GDM1 (cell line): ENCODE measurements at regions not wholly inside any gene's neighbourhood (a gene's known extent, or its start where the extent isn't known, plus 50 kb on each side); places are given as distances from the start of the nearest gene placed in this dataset.
"Not testable (repeated sequence)": the region's sequence is repeated elsewhere in the genome, so short reads cannot be mapped to it uniquely, and the experiment has no call there.

ENCODE experiments used
- DNase-seq: peaks from one replicate; lab custom pipeline; 2025; lab: John Stamatoyannopoulos, UW

DNA sequence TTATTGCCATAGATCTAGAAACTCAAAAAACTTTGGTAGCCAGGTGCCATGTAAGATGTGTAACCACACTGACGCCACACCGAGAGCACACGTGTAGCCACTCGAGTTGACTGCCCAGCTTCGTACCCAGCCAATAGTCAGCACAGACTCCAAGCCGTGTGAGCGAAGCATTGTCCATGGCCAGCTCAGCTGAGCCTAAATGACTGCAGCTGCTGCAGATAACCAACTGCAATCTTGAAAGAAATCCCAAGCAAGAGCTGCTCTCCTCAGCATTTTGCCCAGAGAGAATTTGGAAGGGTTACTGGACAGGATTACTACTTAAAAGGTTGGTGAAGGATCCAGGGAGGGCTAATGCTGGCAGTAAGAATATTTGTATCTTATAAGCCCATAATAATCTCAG lies 193.0 kb upstream of the THRB start:
- no peak for DNase-seq

GRCh38 chr3:24688446-24689148 lies 193.9 kb upstream of the THRB start:
- DNase-seq = no peak

DNA sequence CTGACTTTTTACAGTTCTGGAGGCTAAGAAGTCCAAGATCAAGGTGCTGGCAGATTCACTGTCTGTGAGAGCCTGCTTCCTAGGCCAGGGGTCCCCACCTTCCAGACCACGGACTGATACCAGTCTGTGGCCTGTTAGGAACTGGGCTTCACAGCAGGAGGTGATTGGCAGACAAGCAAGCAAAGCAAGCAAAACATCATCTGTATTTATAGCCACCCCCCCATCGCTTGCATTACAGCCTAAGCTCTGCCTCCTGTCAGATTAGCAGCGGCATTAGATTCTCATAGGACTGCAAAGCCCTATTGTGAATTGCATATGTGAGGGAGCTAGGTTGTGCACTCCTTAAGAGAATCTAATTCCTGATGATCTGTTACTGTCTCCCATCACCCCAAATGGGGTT lies 194.7 kb upstream of the THRB start:
- DNase-seq = no peak

GRCh38 chr3:24690777-24691176 lies 196.1 kb upstream of the THRB start:
- no peak for DNase-seq

DNA sequence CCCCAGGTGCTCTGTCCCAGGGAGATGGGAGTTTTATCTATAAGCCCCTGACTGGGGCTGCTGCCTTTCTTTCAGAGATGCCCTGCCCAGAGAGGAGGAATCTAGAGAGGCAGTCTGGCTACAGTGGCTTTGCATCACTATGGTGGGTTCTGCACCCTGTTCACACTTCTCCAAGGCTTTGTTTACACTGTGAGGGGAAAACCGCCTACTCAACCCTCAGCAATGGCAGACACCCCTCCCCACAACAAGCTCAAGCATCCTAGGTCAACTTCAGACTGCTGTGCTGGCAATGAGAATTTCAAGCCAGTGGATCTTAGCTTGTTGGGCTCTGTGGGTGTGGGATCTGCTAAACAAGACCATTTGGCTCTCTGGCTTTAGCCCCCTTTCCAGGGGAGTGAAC lies 204.4 kb upstream of the THRB start:
- DNase-seq = not testable (repeated sequence)

- no peak for DNase-seq
Measured at GRCh38 chr3:24704496-24704895, 209.8 kb upstream of the THRB start.

DNA sequence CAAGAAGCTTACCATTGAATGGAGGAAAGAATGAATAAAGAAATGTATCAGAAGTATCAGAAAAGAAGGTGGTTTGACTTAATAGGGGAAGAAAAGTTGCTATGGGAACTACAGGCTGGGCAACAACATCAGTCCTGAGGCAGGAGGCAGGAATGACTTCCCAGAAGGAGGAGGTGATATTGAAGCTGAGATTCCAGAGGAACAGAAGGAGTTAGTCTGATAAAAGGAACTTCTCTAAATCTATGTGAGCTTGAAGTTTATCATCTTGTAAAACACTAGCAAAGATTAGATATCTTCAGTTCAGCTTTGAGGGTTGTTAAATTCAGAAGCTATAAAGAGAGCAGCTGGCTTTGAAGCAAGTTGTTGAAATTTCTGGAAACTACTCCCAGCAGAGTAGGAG lies 213.3 kb upstream of the THRB start:
- no peak for DNase-seq

GRCh38 chr3:24709956-24710355 lies 215.3 kb upstream of the THRB start:
- DNase-seq = no peak

DNA sequence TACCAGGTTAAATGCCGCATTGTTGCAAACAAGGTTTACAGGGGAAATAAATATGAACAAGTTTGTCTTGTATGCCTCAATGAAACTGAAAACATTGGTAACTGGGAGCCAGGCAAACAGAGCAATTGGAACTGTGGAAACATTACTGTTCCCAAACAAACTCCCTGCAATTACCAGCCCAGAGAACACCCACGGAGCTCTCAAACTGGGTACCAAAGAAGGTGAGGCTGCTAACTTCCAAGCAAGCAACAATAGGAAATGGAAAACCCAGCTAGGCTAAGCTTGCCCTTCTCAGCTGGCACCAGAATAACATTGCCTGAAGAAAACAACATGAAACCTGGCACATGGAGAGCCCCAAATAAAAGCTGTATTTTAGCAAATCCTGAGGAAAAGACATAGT lies 218.9 kb upstream of the THRB start:
- no peak for DNase-seq

DNA sequence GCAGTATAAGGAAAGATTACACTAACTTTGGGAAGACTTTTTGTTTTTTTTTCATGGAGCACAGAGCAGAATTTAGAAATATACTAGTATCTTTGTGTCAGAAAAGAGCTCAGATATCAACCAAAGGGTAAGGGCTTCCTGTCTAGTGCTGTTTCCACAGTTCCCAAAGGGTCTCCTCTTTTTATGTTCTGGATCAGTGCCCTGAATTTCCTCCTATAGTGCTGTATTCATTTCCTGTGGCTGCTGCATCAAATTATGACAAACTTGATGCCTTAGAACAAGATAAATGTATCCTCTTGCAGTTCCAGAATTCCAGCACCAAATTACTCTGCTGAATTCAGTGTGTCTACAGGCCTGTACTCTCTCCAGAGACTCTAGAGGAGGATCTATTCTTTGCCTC lies 219.8 kb upstream of the THRB start:
- no peak for DNase-seq

DNA sequence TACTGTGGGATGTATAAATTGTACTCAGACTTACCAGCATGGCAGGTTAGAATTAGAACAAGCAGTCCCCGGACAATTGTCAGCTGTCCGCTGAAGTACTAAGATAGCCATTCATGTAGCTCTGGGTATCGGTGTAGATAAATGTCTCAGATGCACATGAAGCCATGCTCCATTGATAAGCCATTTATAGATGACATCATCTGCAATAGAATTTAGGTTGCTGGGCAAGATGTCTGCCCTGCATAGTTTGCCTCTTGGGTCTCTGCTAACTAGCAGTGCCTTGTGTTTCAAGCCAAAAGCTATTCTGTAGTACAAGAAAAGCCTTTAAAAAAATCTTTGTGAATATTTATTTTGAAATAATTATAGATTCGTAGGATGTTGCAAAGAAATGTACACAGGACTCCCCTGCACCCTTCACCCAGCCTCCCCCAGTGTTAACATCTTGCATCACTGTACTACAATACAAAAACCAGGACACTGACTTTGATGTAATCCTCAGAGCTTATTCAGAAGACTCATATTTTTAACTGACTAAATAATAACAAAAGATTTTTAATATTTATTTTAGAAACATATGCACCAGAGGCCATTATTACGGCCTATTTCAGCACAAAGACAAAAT lies 220.6 kb upstream of the THRB start:
- no peak for DNase-seq

GRCh38 chr3:24722087-24722486 lies 227.4 kb upstream of the THRB start:
- no peak for DNase-seq

DNA sequence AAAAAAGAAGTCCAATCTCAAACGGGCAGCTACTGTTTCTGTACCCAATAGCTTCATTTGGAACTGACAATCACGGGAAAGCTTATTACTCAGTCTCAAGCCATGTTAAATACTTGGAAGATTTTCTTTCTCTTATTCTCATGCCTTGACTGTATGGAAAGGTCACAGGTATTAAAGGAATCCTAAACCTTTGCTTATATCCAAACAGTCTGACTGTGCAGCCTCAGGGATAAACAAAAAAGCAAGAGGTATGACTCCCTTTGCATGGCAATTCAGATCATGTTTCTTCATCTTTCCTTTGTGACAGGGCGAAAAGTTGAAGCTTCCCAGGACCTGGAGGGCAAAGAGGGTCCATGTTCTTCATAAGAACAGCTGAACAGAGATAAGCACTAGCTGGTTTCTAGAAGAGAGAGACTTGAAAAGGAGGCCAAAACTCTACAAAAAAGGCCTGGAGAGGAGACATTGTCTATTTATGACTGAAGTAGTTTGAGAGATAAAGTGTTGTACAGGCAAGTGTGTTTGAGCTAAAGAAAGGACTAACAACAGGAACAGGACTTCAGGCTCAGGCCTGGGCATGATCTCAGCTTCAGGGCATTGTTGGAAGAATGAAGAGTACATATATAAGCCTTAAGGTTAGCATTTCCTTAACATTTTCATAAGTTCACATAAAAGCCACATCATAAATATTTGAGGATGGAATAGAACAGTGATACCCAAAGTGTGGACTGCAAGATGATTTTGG lies 231.0 kb upstream of the THRB start:
- no peak for DNase-seq

DNA sequence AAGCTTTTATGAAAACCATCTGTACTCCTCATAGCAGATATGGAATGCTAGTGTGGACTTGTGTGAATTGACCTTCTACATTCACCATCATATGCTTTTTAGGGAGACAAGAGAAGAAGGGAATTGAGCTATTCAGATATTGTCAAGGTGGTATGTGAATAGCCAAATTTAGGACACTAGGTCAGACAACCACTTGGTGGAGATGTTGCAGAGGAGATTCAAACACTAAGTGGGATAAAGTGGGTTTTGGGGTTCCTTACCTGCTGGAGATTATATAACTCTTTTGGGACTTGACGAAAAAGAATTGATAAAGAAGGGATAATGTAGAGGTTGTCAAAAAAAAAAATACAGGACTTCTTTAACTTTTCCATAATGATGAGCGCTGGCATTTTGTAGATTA lies 231.8 kb upstream of the THRB start:
- no peak for DNase-seq

GRCh38 chr3:24730173-24730572 lies 235.5 kb upstream of the THRB start:
- DNase-seq = no peak

DNA sequence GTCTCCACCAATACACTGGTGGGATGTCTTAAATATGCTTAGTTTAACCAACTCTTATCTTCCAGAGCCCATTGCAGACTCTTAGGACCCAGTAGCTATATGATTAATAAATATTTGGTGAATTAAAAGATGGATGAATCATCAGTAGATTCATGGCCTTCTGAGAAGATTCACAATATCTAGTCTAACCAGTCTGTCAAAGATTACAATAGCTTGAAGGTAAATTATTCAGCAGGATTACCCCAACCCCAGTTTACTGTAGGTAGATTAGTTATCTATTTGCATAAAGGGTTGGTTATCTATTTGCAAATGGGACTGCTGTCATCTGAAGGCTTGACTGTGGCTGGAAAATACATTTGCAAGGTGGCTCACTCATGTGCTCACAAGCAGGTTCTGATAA lies 239.4 kb upstream of the THRB start:
- no peak for DNase-seq

DNA sequence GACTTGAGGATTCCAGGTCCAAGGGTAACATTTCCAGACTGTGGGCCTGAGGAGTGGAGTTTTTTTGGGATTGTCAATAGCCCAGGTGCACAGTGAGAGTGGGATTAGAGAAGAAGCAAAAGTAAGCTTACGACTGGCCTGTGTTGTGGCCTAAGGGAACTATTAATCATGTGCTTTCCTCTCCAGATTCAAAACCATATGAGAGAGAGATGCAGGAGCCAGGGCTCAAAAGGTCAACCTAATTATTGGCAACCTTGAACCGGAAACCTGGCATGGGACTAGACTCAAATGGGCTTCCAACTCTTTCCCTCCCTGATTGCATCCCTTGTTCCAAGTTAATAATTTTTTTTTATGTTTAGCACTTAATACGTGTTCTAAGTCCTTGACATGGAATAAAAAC lies 242.1 kb upstream of the THRB start:
- no peak for DNase-seq

- no peak for DNase-seq
Measured at GRCh38 chr3:24740326-24740725, 245.7 kb upstream of the THRB start.

DNA sequence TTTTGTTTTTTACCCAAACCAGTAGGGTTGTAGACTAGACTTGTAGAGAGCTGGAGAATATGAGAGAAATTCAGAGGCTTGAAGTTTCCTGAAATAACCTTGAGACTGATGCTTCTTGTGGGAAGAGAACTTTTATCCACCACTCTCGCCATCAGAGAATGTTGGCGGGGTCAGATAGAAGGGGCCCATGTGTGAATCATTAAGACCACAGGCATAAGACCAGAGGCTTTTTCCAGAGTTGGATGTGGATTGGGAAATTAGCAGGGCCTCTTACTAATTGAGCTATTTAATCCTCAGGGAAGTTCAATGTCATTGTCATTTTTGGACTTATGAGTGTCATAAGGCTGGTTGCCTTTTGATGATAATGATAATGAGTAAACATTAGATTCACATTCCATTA lies 246.9 kb upstream of the THRB start:
- no peak for DNase-seq

GRCh38 chr3:24748520-24748919 lies 253.9 kb upstream of the THRB start:
- no peak for DNase-seq

DNA sequence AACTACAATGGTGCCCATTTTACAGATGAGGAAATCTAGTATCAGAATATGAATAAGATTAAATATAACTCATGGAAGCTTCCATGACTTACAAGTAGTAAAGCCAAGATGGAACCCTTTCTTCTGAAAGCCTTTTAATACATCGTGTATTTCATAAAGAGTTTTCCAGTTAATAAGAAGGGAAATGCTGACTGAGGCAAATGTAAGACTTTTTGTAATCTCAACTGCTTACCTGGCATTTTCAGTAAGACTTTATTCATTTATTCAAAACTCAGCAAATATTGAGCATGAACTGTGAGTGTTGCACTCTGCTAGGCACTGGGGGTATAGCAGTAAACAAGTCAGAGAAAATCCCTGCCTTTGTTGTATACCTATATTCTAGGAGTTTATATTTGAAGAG lies 256.4 kb upstream of the THRB start:
- DNase-seq = no peak

DNA sequence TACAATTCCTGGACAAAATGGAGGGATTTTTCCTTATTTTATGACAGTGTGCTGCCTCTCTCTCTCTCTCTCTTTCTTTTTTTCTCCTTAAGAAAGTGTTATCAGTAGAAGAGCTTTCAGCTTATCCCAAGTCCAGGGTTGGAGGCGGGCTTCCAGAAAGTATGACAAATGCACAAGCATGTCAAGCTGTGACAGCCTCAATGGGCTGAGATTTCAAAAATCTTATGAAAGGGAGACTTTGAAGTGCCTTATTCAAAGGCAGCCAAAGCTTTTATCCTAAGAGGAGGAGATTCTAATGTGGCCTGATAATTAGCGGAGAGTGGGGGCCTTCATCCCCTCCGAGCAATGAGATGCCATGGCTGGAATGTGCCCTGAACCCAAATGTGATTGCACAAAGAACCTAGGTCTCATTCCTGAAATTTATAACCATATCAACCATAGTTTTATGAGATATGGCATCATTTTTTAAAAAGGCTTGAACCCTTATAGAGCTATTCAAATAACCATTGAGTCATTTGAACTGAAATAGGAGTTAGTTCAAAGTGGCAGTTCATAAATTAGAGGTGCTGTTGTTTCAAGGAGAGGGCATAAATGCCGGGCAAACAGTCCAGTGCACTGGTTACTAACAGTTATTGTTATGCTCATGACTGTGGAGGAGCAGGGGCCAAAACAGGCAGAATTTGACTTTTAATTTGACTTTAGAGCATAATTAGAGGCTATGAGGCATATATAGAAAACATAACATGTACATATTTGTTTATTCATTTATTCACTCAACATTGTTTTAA lies 261.6 kb upstream of the THRB start:
- no peak for DNase-seq

DNA sequence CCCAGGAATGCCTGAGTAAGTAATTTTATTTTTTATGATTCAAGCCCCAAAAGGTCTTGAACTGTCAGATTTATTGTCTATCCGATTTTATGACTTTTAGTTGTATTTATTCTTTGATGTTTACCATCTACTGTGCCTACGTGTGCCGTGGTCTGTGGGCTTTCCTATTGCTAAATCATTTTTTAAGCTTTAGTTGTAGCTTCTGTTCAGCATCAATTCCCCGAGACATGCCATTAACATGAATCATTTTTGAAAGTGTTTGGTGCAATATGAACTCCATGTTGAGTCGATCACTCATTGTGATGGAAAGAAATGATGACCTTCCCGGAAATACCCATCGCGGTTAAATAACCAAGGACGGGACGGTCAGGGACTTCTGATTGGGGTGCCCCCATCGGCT lies 268.7 kb upstream of the THRB start:
- no peak for DNase-seq
